Testis (tissue), 2 donors: ENCODE measurements at regions not wholly inside any gene's neighbourhood (a gene's known extent, or its start where the extent isn't known, plus 50 kb on each side); places are given as distances from the start of the nearest gene placed in this dataset.

Experiments
- DNase-seq: peaks from one replicate; pipeline ENCODE4 v3.0.0-alpha.2; 2019
- H3K27ac ChIP-seq, 2 donors: fragments of 200-600 bp; sonication (generic); one replicate each; pipeline ENCODE4 v1.5.1; 2019
- H3K27me3 ChIP-seq: fragments of 200-600 bp; sonication (generic); one replicate; pipeline ENCODE4 v1.5.1; 2019
- H3K36me3 ChIP-seq: fragments of 200-600 bp; sonication (generic); one replicate; pipeline ENCODE4 v1.5.1; 2017; ENCODE audit warnings: low read depth; ENCODE audit errors: missing control alignments
- H3K4me1 ChIP-seq: fragments of 200-600 bp; sonication (generic); one replicate; pipeline ENCODE4 v1.5.1; 2019
- H3K4me3 ChIP-seq, 2 donors: fragments of 200-600 bp; sonication (generic); one replicate each; pipeline ENCODE4 v1.5.1; 2017 to 2019
- H3K9me3 ChIP-seq: fragments of 200-600 bp; sonication (generic); one replicate; pipeline ENCODE4 v1.5.1; 2017
- CTCF ChIP-seq, 3 experiments: fragments of 450-650 bp in 2 of 3; fragments of 200-600 bp in 1 of 3; sonication (generic) in 1 of 3; IDR thresholded peaks; one replicate each; pipeline ENCODE4 v1.5.1; 2016 to 2019; ENCODE audit warnings: antibody characterized with exemption in 3 of 3, mild to moderate bottlenecking in 2 of 3, moderate library complexity in 1 of 3
- POLR2A ChIP-seq: fragments of 450-650 bp; IDR thresholded peaks from one replicate; pipeline ENCODE4 v1.6.1; 2017; ENCODE audit warnings: antibody characterized with exemption, mild to moderate bottlenecking, moderate library complexity
- WGBS, 2 donors: methylation state at CpG; one replicate each; pipeline ENCODE4 v1.1.5; 2018; 5-methylcytosine and 5-hydroxymethylcytosine counted together
- intact Hi-C: fragments of 100-400 bp; cut with DNase I; formaldehyde crosslinking; loops from one replicate; pipeline ENCODE4 v1.15.1; 2023; ENCODE audit warnings: low total_unique reads

GRCh38 chr18:71665131-71665530, 879.0 kb downstream of the CBLN2 start:
- H3K4me1 ChIP-seq = no peaks in the 10 kb centered on the region
- no peaks in the 10 kb centered on the region for H3K9me3 ChIP-seq
- no peak overlapping the region for H3K27ac ChIP-seq
- no peak overlapping the region for H3K4me3 ChIP-seq
- no peaks in the 10 kb centered on the region for H3K27me3 ChIP-seq
- TF ChIP-seq POLR2A = no peak
- no peak for TF ChIP-seq CTCF (IDR thresholded peaks at IDR 0.05)
- H3K36me3 ChIP-seq = no peaks in the 10 kb centered on the region
- no peak for DNase-seq
- intact Hi-C loops = no loop called here

DNA sequence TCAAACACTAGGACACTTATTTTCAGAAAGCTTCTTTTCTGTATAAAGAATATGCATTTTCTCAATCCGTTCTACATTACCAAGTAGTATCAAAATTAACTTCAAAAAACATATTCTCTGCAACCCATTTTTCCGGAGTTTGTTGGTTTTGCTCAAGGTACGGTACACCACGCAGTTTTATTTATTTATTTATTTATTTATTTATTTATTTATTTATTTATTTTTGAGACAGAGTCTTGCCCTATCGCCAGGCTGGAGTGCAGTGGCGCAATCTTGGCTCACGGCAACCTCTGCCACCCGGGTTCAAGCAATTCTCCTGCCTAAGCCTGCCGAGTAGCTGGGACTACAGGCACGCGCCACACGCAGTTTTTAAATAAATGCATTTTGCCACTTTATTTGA, 900.3 kb downstream of the CBLN2 start:
- 90 to 93% methylated on average over 12 of the region's 12 CpGs for WGBS, 2 donors

GRCh38 chr18:71630696-71631095, 913.4 kb downstream of the CBLN2 start:
- WGBS, 2 donors = 73 to 80% methylated on average over 3 of the region's 3 CpGs
- Histone ChIP-seq H3K9me3 (no peaks in the 10 kb centered on the region), H3K4me1 (no peaks in the 10 kb centered on the region), H3K36me3 (no peaks in the 10 kb centered on the region), H3K27ac (no peak overlapping the region), H3K27me3 (no peaks in the 10 kb centered on the region), H3K4me3 (no peak overlapping the region)
- DNase-seq = no peak
- TF ChIP-seq POLR2A = no peak
- TF ChIP-seq CTCF (IDR thresholded peaks at IDR 0.05) = no peak
- intact Hi-C loops = no loop called here

More for the DNA sequence above, 900.3 kb downstream of the CBLN2 start:
- TF ChIP-seq CTCF (IDR thresholded peaks at IDR 0.05) (no peak), POLR2A (no peak)
- Histone ChIP-seq H3K36me3 (no peaks in the 10 kb centered on the region), H3K27ac (no peak overlapping the region), H3K27me3 (no peaks in the 10 kb centered on the region), H3K9me3 (no peaks in the 10 kb centered on the region), H3K4me1 (no peaks in the 10 kb centered on the region), H3K4me3 (no peak overlapping the region)
- intact Hi-C loops = no loop called here
- DNase-seq = no peak

DNA sequence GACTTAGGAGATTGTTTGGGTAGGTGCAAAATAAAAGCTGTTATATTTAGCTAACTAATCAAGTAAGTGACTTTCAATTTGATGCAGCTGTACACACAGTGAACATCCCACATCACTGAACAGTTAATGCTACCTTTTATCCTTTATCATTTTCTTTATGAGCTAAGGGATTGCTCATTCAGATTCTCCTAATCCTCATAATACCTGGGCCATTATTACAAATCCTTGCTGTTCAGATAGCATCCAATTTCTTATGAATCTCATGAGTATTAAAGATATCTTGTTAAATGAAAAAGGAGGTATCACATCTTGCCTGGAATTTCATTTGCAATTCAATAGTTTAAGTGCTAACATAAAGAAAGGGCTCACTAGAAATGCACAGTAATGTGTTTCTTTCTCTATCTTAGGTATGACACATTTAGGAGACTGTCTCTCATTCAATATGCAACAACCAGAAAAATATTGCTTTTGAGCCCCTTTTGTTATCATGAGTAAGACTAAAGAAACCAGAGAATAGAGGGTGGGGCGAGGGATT, 918.5 kb downstream of the CBLN2 start:
- WGBS, 2 donors = 85 to 90% methylated on average over 1 of the region's 1 CpG
- Histone ChIP-seq H3K4me3 (no peak overlapping the region), H3K27ac (no peak overlapping the region), H3K27me3 (no peaks in the 10 kb centered on the region), H3K4me1 (no peaks in the 10 kb centered on the region), H3K9me3 (no peaks in the 10 kb centered on the region), H3K36me3 (no peaks in the 10 kb centered on the region)
- intact Hi-C loops = no loop called here
- TF ChIP-seq POLR2A (no peak), CTCF (IDR thresholded peaks at IDR 0.05) (no peak)
- no peak for DNase-seq

DNA sequence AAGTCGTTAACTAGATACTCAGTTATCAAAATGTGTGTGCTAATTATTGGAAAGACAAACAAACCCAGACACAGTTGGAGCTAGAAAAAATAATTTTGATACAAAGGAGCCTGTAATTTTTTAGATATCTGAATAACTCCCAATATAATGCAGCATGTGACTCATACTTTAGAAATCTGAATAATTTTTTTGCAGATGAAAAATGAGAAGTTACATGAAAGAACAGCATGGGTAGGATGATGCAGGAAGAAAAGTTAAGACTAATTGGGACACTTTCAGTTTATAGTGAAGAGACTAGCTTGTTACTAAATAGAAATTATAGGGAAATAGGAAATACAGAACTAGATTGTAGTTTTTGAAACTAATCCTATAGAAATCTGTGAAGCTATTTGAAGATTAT, 945.8 kb downstream of the CBLN2 start:
- H3K27me3 ChIP-seq = no peaks in the 10 kb centered on the region
- TF ChIP-seq CTCF (IDR thresholded peaks at IDR 0.05) (no peak), POLR2A (no peak)
- DNase-seq = no peak
- H3K36me3 ChIP-seq = no peaks in the 10 kb centered on the region
- no peak overlapping the region for H3K27ac ChIP-seq
- WGBS, 2 donors = 24 to 26% methylated on average over 1 of the region's 1 CpG
- intact Hi-C loops = no loop called here
- H3K4me3 ChIP-seq = no peak overlapping the region
- no peaks in the 10 kb centered on the region for H3K9me3 ChIP-seq
- H3K4me1 ChIP-seq = no peaks in the 10 kb centered on the region
